Stimulated activated CD4-positive, alpha-beta T cell treated with anti-CD3 and anti-CD28 coated beads, Interleukin-1b, Interleukin-23, amount 100 ng/mL, for 1 hour (primary cell): ENCODE measurements at regions not wholly inside any gene's neighbourhood (a gene's known extent, or its start where the extent isn't known, plus 50 kb on each side); places are given as distances from the start of the nearest gene placed in this dataset.
"Not testable (repeated sequence)": the region's sequence is repeated elsewhere in the genome, so short reads cannot be mapped to it uniquely, and the experiment has no call there.

Source experiments
- DNase-seq, 2 donors: peaks; one replicate each; pipeline ENCODE4 v3.0.0-alpha.2; 2020; ENCODE audit warnings: low read depth in 2 of 2

DNA sequence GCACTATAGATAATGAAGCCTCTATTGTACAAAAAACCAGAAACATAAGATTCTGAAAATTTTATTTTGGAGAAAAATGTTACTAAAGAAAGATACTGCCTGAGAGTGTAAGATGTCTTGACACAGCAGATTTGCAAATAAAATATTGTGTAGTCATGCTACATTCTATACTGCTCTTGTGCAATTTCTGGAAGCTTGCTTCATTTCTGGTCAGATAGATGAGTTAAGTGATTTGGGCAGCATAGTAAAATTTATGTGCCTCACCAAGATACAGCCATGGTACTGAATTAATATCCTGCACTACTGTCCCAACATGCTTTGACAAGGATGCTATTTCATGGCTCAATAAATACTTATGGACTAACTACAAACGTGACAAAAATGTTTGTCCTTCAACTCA is 55.1 kb upstream of the STARD13 start:
- DNase-seq, result no peak

DNA sequence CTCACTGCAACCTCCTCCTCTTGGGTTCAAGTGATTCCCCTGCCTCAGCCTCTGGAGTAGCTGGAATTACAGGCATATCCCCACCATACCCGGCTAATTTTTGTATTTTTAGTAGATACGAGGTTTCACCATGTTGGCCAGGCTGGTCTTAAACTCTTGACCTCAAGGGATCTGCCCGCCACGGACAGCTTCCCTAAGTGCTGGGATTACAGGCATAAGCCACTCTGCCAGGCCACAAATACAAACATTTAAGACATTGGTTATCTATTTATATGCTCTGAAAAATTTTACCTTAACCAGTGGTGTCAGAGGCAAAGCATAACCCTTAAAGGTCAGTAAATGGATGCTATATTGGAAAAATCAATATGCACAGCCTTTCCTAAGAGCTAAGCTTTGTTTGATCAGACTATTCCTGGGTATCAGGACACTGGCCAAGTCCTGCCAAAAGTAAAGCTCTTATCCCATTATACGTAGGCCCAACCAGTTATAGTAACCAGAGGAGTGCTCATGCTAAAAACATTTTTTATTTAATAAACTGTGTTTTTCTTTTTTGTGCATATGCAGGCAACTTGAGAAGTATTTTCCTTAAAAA is 56.4 kb upstream of the STARD13 start:
- no peak for DNase-seq

GRCh38 chr13:33345842-33346241 is 60.3 kb upstream of the STARD13 start:
- no peak for DNase-seq

DNA sequence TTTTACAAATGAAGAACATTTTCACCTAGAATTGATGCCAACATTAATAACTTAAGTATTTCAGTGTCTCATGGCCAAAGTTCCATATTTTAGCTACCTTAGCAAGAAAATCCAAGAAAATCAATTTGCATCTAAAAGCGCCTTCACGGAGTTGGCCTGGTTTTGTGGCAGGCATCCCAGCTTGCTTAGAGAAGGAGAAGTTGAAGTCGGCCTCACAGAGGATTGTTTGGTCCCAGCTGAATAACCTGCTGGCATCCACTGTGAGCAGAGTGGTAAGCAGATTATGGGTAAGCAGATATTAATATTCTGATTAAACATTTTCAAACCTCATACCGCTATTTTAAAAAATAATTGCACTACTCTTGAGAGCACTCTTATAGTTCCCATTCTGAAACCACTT is 62.3 kb upstream of the STARD13 start:
- DNase-seq, result no peak

DNA sequence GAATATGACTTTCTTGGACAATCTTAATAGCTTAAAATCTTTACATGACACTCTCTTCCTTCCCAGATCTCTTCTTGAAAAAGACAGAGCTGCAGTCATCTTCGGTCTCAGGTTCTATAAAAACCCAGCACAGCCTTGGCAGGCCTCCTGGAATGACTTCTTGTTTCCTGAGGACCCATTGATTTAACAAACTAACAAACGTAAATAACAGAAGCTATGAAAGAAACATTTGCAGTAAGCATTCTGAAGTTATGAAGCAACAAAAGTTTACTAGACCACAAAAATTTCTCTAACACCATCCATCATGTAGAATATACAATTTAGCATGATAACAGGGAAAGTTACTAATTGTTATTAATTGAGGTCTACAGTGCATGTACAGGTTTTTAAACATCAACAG is 62.8 kb upstream of the STARD13 start:
- DNase-seq, result no peak

GRCh38 chr13:33349288-33349985 is 63.9 kb upstream of the STARD13 start:
- DNase-seq, result no peak

GRCh38 chr13:33349986-33350826 is 64.7 kb upstream of the STARD13 start:
- DNase-seq, result no peak

DNA sequence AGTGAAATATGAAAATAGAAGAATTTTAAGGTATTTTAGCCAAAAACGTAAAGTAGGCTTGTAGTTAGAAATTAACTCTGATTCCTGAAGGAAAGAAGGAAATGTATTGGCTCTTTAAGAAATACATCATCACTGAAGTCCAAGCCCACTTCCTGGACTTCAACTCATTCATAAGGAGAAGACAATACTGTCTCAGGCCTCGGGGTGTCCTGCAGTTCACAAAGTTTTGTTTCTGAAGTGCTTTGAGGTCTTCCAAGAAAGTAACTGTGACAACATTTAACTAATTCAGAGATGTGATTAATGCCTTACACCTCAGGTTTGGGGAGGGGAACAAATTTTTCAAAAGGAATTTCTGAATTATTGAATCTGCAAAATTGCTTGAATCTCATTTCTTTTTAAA is 65.8 kb upstream of the STARD13 start:
- DNase-seq, result no peak

GRCh38 chr13:33352041-33352440 is 66.5 kb upstream of the STARD13 start:
- no peak for DNase-seq

DNA sequence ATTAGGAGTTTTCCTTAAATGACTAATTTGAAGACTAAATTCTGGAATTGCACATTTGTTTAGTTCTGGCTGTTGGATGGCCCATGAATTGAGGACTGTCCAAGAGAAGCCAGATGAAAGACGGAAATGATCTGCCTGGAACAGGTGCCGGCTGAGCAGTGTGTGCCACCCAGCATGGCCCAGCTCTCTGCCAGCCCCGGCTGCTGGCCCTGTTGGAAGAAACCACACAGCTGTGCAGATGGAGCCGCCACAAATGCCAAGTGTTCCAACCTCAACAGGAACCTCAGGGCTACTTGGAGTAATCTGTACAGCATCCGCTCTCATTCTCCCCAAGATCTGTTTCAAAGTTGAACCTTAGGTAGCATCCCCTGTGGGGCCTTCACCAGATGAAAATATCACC is 67.0 kb upstream of the STARD13 start:
- no peak for DNase-seq

DNA sequence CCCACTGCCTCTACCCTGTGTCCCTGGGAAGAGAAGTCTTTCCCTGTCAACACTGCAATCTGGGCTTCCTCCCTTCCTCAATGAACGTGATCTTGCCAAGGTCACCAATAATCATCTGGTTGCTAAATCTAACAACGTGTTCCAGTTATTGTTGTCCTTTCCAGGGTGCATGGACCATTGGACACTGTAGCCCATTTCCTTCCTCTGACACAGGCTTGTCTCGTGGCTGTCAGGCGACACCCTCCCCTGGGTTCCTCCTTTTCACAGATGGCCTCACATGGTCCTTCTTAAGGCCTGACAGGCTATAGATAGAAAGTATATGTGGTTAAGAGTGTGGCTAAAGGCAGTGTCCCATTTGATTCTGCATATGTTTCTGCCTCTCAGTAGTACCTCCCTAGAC is 67.7 kb upstream of the STARD13 start:
- no peak for DNase-seq

DNA sequence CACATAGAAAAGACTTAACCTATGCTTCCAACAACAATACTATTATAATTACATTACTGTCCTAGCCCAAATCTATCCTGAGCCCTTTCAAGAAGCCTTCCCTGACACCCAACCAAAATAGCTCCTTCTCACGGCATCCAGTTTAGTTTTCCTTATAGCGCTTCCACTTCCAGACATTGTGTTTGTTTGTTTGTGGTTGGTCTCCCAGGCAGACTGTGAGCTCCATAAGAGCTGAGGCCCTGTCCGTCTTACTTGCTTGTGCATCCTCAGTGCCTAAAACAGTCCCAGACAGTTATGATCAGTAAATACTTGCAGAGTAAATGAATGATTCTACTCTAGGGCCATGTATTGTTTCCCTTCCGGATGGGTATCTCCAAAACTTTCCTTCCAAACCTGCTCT is 68.1 kb upstream of the STARD13 start:
- DNase-seq, result no peak

- no peak for DNase-seq
Measured at GRCh38 chr13:33355201-33355895, 69.8 kb upstream of the STARD13 start.

DNA sequence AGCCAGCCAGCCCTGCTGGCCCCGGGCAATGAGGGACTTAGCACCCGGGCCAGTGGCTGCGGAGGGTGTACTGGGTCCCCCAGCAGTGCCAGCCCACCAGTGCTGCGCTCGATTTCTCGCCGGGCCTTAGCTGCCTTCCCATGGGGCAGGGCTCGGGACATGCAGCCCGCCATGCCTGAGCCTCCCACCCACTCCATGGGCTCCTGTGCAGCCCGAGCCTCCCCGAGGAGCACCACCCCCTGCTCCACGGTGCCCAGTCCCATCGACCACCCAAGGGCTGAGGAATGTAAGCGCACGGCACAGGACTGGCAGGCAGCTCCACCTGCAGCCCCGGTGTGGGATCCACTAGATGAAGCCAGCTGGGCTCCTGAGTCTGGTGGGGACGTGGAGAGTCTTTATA is 72.5 kb upstream of the STARD13 start:
- DNase-seq, result not testable (repeated sequence)

GRCh38 chr13:33362986-33363727 is 77.6 kb upstream of the STARD13 start:
- DNase-seq, result no peak

GRCh38 chr13:33364192-33364591 is 78.6 kb upstream of the STARD13 start:
- DNase-seq, result no peak

- DNase-seq, result no peak
Measured at GRCh38 chr13:33366469-33367062, 81.0 kb upstream of the STARD13 start.

- no peak for DNase-seq
Measured at GRCh38 chr13:33367171-33367895, 81.8 kb upstream of the STARD13 start.

GRCh38 chr13:33367926-33368325 is 82.4 kb upstream of the STARD13 start:
- DNase-seq, result no peak

DNA sequence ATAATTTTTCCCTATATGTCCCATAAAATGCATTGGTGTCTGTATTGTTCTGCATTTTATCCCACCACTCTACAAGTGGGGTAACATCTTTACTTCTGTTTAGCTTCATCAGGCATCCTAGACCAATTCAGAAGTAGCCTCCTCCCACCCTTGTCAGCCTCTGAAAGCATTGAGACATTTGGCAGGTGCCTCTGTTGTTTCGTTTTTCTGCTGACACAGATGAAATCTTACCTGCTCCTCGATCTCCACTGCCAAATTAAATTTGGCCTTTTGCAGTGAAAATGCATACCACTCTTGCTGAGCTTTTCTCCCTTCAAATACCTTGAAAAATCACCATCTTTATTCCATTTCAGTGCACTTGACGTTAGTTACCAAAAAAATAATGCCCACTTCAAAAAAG is 83.5 kb upstream of the STARD13 start:
- no peak for DNase-seq
